ENCODE measurements at regions not wholly inside any gene's neighbourhood (a gene's known extent, or its start where the extent isn't known, plus 50 kb on each side); places are given as distances from the start of the nearest gene placed in this dataset.
A peak's percentile ranks its signal among the peaks of the same experiment; 100 is the strongest.

GRCh38 chr5:87114631-87115030 is 153.1 kb upstream of the RASA1 start:
- Histone ChIP-seq H3K79me2 (replicated peaks; ENCODE audit: insufficient read depth) (no peaks in the 10 kb centered on the region), H3F3A (replicated peaks; ENCODE audit: low read depth) (no peaks in the 10 kb centered on the region), H3K9me2 (ENCODE audit: insufficient read depth) (no peaks in the 10 kb centered on the region), H3K27ac (ENCODE audit: low read depth) (no peak overlapping the region), H2AFZ (peak overlapping the region; percentile 18; the same call in 1 of the 2 replicates), H3K27me3 (ENCODE audit: insufficient read depth) (no peaks in the 10 kb centered on the region), H3K36me3 (ENCODE audit: insufficient read depth) (no peaks in the 10 kb centered on the region), H3K4me3 (no peak overlapping the region), H3K4me1 (ENCODE audit: insufficient read depth) (no peaks in the 10 kb centered on the region; the same call in 1 of the 2 replicates), H3K4me2 (no peak overlapping the region), H4K20me1 (replicated peaks; ENCODE audit: insufficient read depth) (no peaks in the 10 kb centered on the region)
- no peak for TF ChIP-seq POLR2AphosphoS5 (IDR thresholded peaks at IDR 0.05; ENCODE audit: low read depth)
- no peak for TF ChIP-seq STAT1 (IDR thresholded peaks at IDR 0.05; ENCODE audit: unreplicated experiment)
- no peak for TF ChIP-seq ETS1 (IDR thresholded peaks at IDR 0.05)
- TF ChIP-seq ZNF462 (CRISPR knock-in tag; IDR thresholded peaks at IDR 0.05) = no peak
- no peak for TF ChIP-seq EZH2 (IDR thresholded peaks at IDR 0.05; ENCODE audit: low read depth, unreplicated experiment)
- TF ChIP-seq CTCF (conservative IDR thresholded peaks at IDR 0.05; ENCODE audit: low read depth in 2 of 2) = no peak
- TF ChIP-seq JUNB (IDR thresholded peaks at IDR 0.05; ENCODE audit: unreplicated experiment) = no peak
- no peak for TF ChIP-seq REST (IDR thresholded peaks at IDR 0.05; ENCODE audit: unreplicated experiment)
- no peak for TF ChIP-seq EZH2phosphoT487 (IDR thresholded peaks at IDR 0.05; ENCODE audit: unreplicated experiment)
- no peak for TF ChIP-seq ZNF114 (CRISPR knock-in tag; IDR thresholded peaks at IDR 0.05)
- H3K9me3 Mint-ChIP-seq = no peaks in the 10 kb centered on the region
- no peaks in the 10 kb centered on the region for H3K36me3 Mint-ChIP-seq (ENCODE audit: low read depth)
- no peak overlapping the region for H3K27ac Mint-ChIP-seq
- no peak overlapping the region for H3K4me3 Mint-ChIP-seq
- H3K27me3 Mint-ChIP-seq (ENCODE audit: insufficient read depth, low read depth, poor library complexity) = peaks cover 1% of the 10 kb centered on the region
- H3K4me1 Mint-ChIP-seq = no peaks in the 10 kb centered on the region
- DNase-seq (ENCODE audit: low spot score) (no peak), ATAC-seq (no peak)

Measured in GM23338 (cell line).